Heart left ventricle (tissue), 13 donors: ENCODE measurements at regions not wholly inside any gene's neighbourhood (a gene's known extent, or its start where the extent isn't known, plus 50 kb on each side); places are given as distances from the start of the nearest gene placed in this dataset.

Experiments used
- POLR2A ChIP-seq, 2 donors: fragments of 450-650 bp; IDR thresholded peaks; one replicate each; pipeline ENCODE4 v1.6.1; 2017; ENCODE audit warnings: antibody characterized with exemption in 2 of 2, mild to moderate bottlenecking in 2 of 2, moderate library complexity in 2 of 2
- TF ChIP-seq, protein P1 (sequence below), 12 donors: fragments of 200-600 bp; sonication (generic) in 4 of 12; IDR thresholded peaks; one replicate each; pipeline versions ENCODE4 v1.5.0 to v1.8.0; 2018 to 2022; ENCODE audit warnings: antibody characterized with exemption in 12 of 12, mild to moderate bottlenecking in 5 of 12
- donor health status: ischemic (EF 13 %, LVEDD 7.1; RV severe dilation, severe dysfunction).
- donor health status: DM: no; HTN: yes; CAD: no.
- donor health status: DM: no; HTN: no; CAD: no.
- donor health status: ischemic (EF 25% LVEDD 6.9; RV normal size, moderate dysfunction).
- donor health status: ischemic (EF 25% LVEDD 5.7; RV mildly dilated, moderate dysfunction).
- donor health status: ischemic (EF 35%, LVEDD 5.7; RV mildly dilated, moderate dysfunction).
- donor health status: nonischemic (EF 11% LVEDD 7.7; RV severe dilation, severe dysfunction).
- donor health status: DM: yes; HTN: yes; CAD: no.
- donor health status: PGD.
- donor health status: ischemic (EF 29% LVEDD 5.4; RV normal size, mild dysfunction).
- donor health status: nonischemic (EF 23%, LVEDD 6.1; RV moderate dilation, normal function).

DNA sequence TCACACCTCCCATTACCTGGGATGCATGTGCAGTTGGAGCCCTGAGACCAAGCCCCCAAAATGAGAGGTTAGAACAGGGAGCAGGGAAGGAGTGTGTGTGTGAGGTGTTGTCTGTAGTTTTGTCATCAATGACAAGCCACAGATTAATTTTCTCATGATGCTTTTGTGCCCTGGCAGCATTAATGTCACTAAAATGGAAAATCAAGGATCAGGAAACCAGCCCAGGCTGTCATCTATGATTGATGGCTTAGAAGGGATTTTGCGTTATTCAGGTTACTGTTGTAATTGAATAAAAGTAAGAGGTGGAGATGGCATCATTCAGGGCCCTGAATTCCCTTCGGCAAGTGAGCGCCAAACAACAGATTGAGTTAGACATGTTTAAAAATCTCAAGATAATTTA lies 130.5 kb upstream of the C1QTNF7 start:
- TF ChIP-seq, protein P1, sequence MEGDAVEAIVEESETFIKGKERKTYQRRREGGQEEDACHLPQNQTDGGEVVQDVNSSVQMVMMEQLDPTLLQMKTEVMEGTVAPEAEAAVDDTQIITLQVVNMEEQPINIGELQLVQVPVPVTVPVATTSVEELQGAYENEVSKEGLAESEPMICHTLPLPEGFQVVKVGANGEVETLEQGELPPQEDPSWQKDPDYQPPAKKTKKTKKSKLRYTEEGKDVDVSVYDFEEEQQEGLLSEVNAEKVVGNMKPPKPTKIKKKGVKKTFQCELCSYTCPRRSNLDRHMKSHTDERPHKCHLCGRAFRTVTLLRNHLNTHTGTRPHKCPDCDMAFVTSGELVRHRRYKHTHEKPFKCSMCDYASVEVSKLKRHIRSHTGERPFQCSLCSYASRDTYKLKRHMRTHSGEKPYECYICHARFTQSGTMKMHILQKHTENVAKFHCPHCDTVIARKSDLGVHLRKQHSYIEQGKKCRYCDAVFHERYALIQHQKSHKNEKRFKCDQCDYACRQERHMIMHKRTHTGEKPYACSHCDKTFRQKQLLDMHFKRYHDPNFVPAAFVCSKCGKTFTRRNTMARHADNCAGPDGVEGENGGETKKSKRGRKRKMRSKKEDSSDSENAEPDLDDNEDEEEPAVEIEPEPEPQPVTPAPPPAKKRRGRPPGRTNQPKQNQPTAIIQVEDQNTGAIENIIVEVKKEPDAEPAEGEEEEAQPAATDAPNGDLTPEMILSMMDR (IDR thresholded peaks at IDR 0.05): no peak
- TF ChIP-seq POLR2A (IDR thresholded peaks at IDR 0.05): no peak
